Amniotic stem cell (primary cell): ENCODE measurements at regions not wholly inside any gene's neighbourhood (a gene's known extent, or its start where the extent isn't known, plus 50 kb on each side); places are given as distances from the start of the nearest gene placed in this dataset.

ENCODE experiments used
- DNase-seq: peaks from one replicate; lab custom pipeline; 2025; lab: John Stamatoyannopoulos, UW

GRCh38 chr11:112899235-112900006 lies 61.8 kb upstream of the NCAM1 start:
- DNase-seq, result no peak

- no peak for DNase-seq
These were observed 59.3 kb upstream of the NCAM1 start for GRCh38 chr11:112901924-112902323.

GRCh38 chr11:112902361-112903011 lies 58.7 kb upstream of the NCAM1 start:
- no peak for DNase-seq

- no peak for DNase-seq
These were observed 57.9 kb upstream of the NCAM1 start for GRCh38 chr11:112903340-112903739.

- no peak for DNase-seq
These were observed 50.1 kb upstream of the NCAM1 start for GRCh38 chr11:112911124-112911523.
